HuH-7 (cell line): ENCODE measurements at regions not wholly inside any gene's neighbourhood (a gene's known extent, or its start where the extent isn't known, plus 50 kb on each side); places are given as distances from the start of the nearest gene placed in this dataset.
"Not testable (repeated sequence)": the region's sequence is repeated elsewhere in the genome, so short reads cannot be mapped to it uniquely, and the experiment has no call there.

ENCODE experiments used
- DNase-seq: peaks from one replicate; pipeline ENCODE4 v3.0.0; 2011; ENCODE audit warnings: low spot score

GRCh38 chr18:59057969-59058368 lies 81.7 kb upstream of the SEC11C start:
- DNase-seq: no peak

GRCh38 chr18:59059140-59059539 lies 80.5 kb upstream of the SEC11C start:
- DNase-seq: no peak

- no peak for DNase-seq
These were observed 79.1 kb upstream of the SEC11C start for GRCh38 chr18:59060551-59060950.

- no peak for DNase-seq
These were observed 77.6 kb upstream of the SEC11C start for GRCh38 chr18:59061914-59062642.

- no peak for DNase-seq
These were observed 77.1 kb upstream of the SEC11C start for GRCh38 chr18:59062643-59063006.

GRCh38 chr18:59063300-59063906 lies 76.3 kb upstream of the SEC11C start:
- no peak for DNase-seq

GRCh38 chr18:59063912-59064311 lies 75.8 kb upstream of the SEC11C start:
- DNase-seq: no peak

- no peak for DNase-seq
These were observed 74.0 kb upstream of the SEC11C start for GRCh38 chr18:59065684-59066083.

GRCh38 chr18:59067873-59068272 lies 71.8 kb upstream of the SEC11C start:
- peak; percentile 24 for DNase-seq

GRCh38 chr18:59068276-59069071 lies 71.2 kb upstream of the SEC11C start:
- DNase-seq: no peak

- DNase-seq: peak; percentile 50
These were observed 69.3 kb upstream of the SEC11C start for GRCh38 chr18:59070181-59070912.

GRCh38 chr18:59072727-59073421 lies 66.8 kb upstream of the SEC11C start:
- DNase-seq: no peak

- DNase-seq: no peak
These were observed 63.8 kb upstream of the SEC11C start for GRCh38 chr18:59075923-59076322.

- no peak for DNase-seq
These were observed 60.4 kb upstream of the SEC11C start for GRCh38 chr18:59079264-59079663.

- not testable (repeated sequence) for DNase-seq
These were observed 59.8 kb upstream of the SEC11C start for GRCh38 chr18:59079687-59080501.

GRCh38 chr18:59083136-59083818 lies 56.4 kb upstream of the SEC11C start:
- no peak for DNase-seq

- DNase-seq: no peak
These were observed 54.4 kb upstream of the SEC11C start for GRCh38 chr18:59085126-59085794.

- DNase-seq: no peak
These were observed 53.9 kb upstream of the SEC11C start for GRCh38 chr18:59085797-59086196.

GRCh38 chr18:59086522-59086921 lies 53.2 kb upstream of the SEC11C start:
- DNase-seq: no peak

- no peak for DNase-seq
These were observed 52.3 kb upstream of the SEC11C start for GRCh38 chr18:59087391-59087790.
